Upper lobe of left lung (tissue), 6 donors: ENCODE measurements at regions not wholly inside any gene's neighbourhood (a gene's known extent, or its start where the extent isn't known, plus 50 kb on each side); places are given as distances from the start of the nearest gene placed in this dataset.

ENCODE experiments used
- ATAC-seq, 2 donors: fragments of 200-7000 bp; cut with Tn5 transposase; one replicate each; pipeline ENCODE4 v1.9.1; 2022; ENCODE audit warnings: mild to moderate bottlenecking in 2 of 2, moderate library complexity in 2 of 2; ENCODE audit not compliant: low FRiP score in 2 of 2
- DNase-seq, 2 donors: peaks; one replicate each; pipeline ENCODE4 v3.0.0-alpha.2; 2019 to 2020
- H3K27ac ChIP-seq, 4 donors: fragments of 200-600 bp; sonication (generic); one replicate each; pipeline ENCODE4 v1.5.1; 2016 to 2019
- H3K27me3 ChIP-seq, 4 donors: fragments of 200-600 bp; sonication (generic); one replicate each; pipeline ENCODE4 v1.5.1; 2017 to 2019
- H3K36me3 ChIP-seq, 4 donors: fragments of 200-600 bp; sonication (generic); one replicate each; pipeline ENCODE4 v1.5.1; 2016 to 2019
- H3K4me1 ChIP-seq, 4 donors: fragments of 200-600 bp; sonication (generic); one replicate each; pipeline ENCODE4 v1.5.1; 2018 to 2019
- H3K4me3 ChIP-seq, 4 donors: fragments of 200-600 bp; sonication (generic); one replicate each; pipeline ENCODE4 v1.5.1; 2017 to 2019; ENCODE audit warnings: mild to moderate bottlenecking in 2 of 4, moderate library complexity in 1 of 4
- H3K9me3 ChIP-seq, 4 donors: fragments of 200-600 bp; sonication (generic); one replicate each; pipeline ENCODE4 v1.5.1; 2018 to 2019
- CTCF ChIP-seq, 6 experiments: fragments of 450-650 bp in 4 of 6; fragments of 200-600 bp in 2 of 6; sonication (generic) in 2 of 6; IDR thresholded peaks; one replicate each; pipeline ENCODE4 v1.5.1; 2016 to 2019; ENCODE audit warnings: antibody characterized with exemption in 6 of 6
- EP300 ChIP-seq, 4 donors: sonication (generic); formaldehyde crosslinking; IDR thresholded peaks; one replicate each; pipeline ENCODE4 v1.5.1; 2017; ENCODE audit warnings: antibody characterized with exemption in 4 of 4, control low read depth in 2 of 4
- POLR2A ChIP-seq, 4 donors: fragments of 450-650 bp; IDR thresholded peaks; one replicate each; pipeline ENCODE4 v1.5.1; 2016 to 2017; ENCODE audit warnings: antibody characterized with exemption in 4 of 4, mild to moderate bottlenecking in 2 of 4
- POLR2AphosphoS5 ChIP-seq, 2 donors: sonication (generic); formaldehyde crosslinking; IDR thresholded peaks; one replicate each; pipeline ENCODE4 v1.5.1; 2017; ENCODE audit warnings: antibody characterized with exemption in 2 of 2
- WGBS, 2 donors: methylation state at CpG; one replicate each; pipeline ENCODE4 v1.1.5; 2017 to 2018; 5-methylcytosine and 5-hydroxymethylcytosine counted together
- donor health status: DM: no; HTN: no; CAD: no; lungs with moderate emphysema.
- donor health status: DM: no; HTN: yes; CAD: no; lungs with severe emphysema.

- WGBS, 2 donors = 50 to 58% methylated on average over 2 of the region's 2 CpGs
- no peak overlapping the region for H3K27ac ChIP-seq
- no peaks in the 10 kb centered on the region for H3K27me3 ChIP-seq
- no peaks in the 10 kb centered on the region for H3K4me1 ChIP-seq
- no peaks in the 10 kb centered on the region for H3K36me3 ChIP-seq
- no peak for ATAC-seq
- DNase-seq = no peak
- no peak overlapping the region for H3K4me3 ChIP-seq
- TF ChIP-seq POLR2AphosphoS5 (IDR thresholded peaks at IDR 0.05) (no peak), POLR2A (IDR thresholded peaks at IDR 0.05) (no peak), EP300 (IDR thresholded peaks at IDR 0.05) (no peak), CTCF (IDR thresholded peaks at IDR 0.05) (no peak)
- no peaks in the 10 kb centered on the region for H3K9me3 ChIP-seq
Observed at GRCh38 chr1:67525053-67525760, 95.0 kb upstream of the SERBP1 start.

DNA sequence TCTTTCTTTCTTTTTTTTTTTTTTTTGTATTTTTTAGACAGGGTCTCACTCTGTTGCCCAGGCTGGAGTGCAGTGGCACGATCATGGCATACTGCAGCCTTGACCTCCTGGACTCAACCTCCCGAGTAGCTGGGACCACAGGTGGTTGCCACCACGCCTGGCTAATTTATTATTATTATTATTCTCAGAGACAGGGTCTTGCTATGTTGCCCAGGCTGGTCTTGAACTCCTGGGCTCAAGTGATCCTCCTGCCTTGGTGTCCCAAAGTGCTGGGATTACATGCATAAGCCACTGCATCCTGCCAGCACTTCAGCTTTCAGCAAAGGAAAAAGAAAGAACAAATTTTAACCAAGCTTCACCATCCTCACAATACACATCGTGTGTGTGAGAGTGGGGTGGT is 97.9 kb upstream of the SERBP1 start:
- H3K4me1 ChIP-seq = no peaks in the 10 kb centered on the region
- no peaks in the 10 kb centered on the region for H3K27me3 ChIP-seq
- no peak for ATAC-seq
- 76 to 84% methylated on average over 4 of the region's 4 CpGs for WGBS, 2 donors
- no peak overlapping the region for H3K27ac ChIP-seq
- no peak overlapping the region for H3K4me3 ChIP-seq
- H3K36me3 ChIP-seq = no peaks in the 10 kb centered on the region
- no peak for TF ChIP-seq CTCF (IDR thresholded peaks at IDR 0.05)
- TF ChIP-seq POLR2A (IDR thresholded peaks at IDR 0.05) = no peak
- TF ChIP-seq POLR2AphosphoS5 (IDR thresholded peaks at IDR 0.05) = no peak
- no peak for TF ChIP-seq EP300 (IDR thresholded peaks at IDR 0.05)
- no peaks in the 10 kb centered on the region for H3K9me3 ChIP-seq
- DNase-seq = no peak

DNA sequence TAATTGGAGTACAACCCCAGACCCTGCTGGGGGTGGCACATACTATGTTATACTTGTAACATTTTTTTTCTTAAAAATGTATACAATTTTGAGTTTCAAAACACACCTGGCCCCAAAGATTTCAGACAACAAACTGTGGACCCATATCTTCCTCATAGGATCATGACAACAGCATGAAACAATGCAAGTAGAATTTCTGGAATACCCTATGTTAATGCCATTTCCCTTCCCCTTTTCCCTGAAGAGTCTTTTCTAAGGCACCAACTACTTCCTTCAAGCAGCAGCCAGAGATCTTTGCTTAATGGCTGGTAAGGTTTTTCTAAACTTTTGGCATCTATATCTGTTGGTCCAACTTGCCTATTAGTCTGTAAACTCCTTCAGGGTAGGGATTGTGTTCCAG is 99.9 kb upstream of the SERBP1 start:
- Histone ChIP-seq H3K36me3 (no peaks in the 10 kb centered on the region), H3K4me1 (peaks cover 1 to 7% (median 3%) of the 10 kb centered on the region in 4 donors), H3K27ac (no peak overlapping the region), H3K9me3 (no peaks in the 10 kb centered on the region), H3K4me3 (no peak overlapping the region), H3K27me3 (no peaks in the 10 kb centered on the region)
- TF ChIP-seq POLR2AphosphoS5 (IDR thresholded peaks at IDR 0.05) (no peak), CTCF (IDR thresholded peaks at IDR 0.05) (no peak), POLR2A (IDR thresholded peaks at IDR 0.05) (no peak), EP300 (IDR thresholded peaks at IDR 0.05) (no peak)
- ATAC-seq (no peak), DNase-seq (no peak)

- DNase-seq (peak in 1 of 2 donors; percentile 28), ATAC-seq (peak; percentile 66 to 79)
- no peak overlapping the region for H3K27ac ChIP-seq
- TF ChIP-seq EP300 (IDR thresholded peaks at IDR 0.05) (no peak), POLR2AphosphoS5 (IDR thresholded peaks at IDR 0.05) (no peak), CTCF (IDR thresholded peaks at IDR 0.05) (peak; percentile 67 to 87 (median 80)), POLR2A (IDR thresholded peaks at IDR 0.05) (no peak)
- 70 to 76% methylated on average over 7 of the region's 7 CpGs for WGBS, 2 donors
- no peaks in the 10 kb centered on the region for H3K9me3 ChIP-seq
- H3K27me3 ChIP-seq = no peaks in the 10 kb centered on the region
- H3K4me3 ChIP-seq = no peak overlapping the region
- peaks cover 6 to 17% (median 12%) of the 10 kb centered on the region in 4 donors for H3K4me1 ChIP-seq
- no peaks in the 10 kb centered on the region for H3K36me3 ChIP-seq
Observed at GRCh38 chr1:67532452-67533216, 102.4 kb upstream of the SERBP1 start.
